ENCODE measurements at regions not wholly inside any gene's neighbourhood (a gene's known extent, or its start where the extent isn't known, plus 50 kb on each side); places are given as distances from the start of the nearest gene placed in this dataset.

DNA sequence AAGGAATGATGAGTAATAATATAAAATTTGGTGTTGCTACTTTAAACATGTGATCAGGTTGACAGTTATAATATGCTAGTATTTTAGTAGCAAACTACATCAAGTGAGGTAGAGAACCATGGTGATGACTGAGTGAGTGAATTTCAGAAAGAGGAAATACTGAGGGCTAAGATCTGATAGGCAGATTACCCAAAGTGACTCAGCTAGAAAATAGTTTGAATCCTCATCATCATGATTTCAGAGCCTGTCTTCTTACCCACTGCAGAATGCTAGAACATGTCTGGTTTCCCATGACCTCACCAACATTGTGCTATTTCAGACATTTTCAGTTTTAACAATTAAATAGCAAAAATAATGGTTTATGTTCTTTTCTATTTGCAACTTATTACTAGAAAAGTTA, 602.1 kb downstream of the TAF11L14 start:
- no peak for TF ChIP-seq ZNF274 (IDR thresholded peaks at IDR 0.05; ENCODE audit: low read depth, low read length)
- TF ChIP-seq YY1 (IDR thresholded peaks at IDR 0.05; ENCODE audit: insufficient read depth, insufficient read length) = no peak

All from NT2/D1 (cell line).